Small intestine (tissue), 7 donors: ENCODE measurements at regions not wholly inside any gene's neighbourhood (a gene's known extent, or its start where the extent isn't known, plus 50 kb on each side); places are given as distances from the start of the nearest gene placed in this dataset.

Source experiments
- DNase-seq, 2 donors: peaks; one replicate each; pipeline versions ENCODE4 v3.0.0 to v3.0.0-alpha.2; 2013
- FAIRE-seq: peaks from 2 replicates; lab custom pipeline; 2012; peaks lifted over from hg19 to GRCh38; lab: Jason Lieb, UNC
- H3K27ac ChIP-seq, 3 donors: one replicate each; pipeline ENCODE4 v1.5.1; 2013; ENCODE audit warnings: low read length in 2 of 3, mild to moderate bottlenecking in 2 of 3, control low read depth in 1 of 3, inconsistent platforms in 1 of 3, low read depth in 1 of 3, moderate library complexity in 1 of 3
- H3K27me3 ChIP-seq, 3 donors: one replicate each; pipeline ENCODE4 v1.6.1; 2013; ENCODE audit warnings: low read length in 3 of 3, inconsistent platforms in 1 of 3; ENCODE audit not compliant: control insufficient read depth in 3 of 3, insufficient read depth in 3 of 3
- H3K36me3 ChIP-seq, 3 donors: one replicate each; pipeline ENCODE4 v1.6.1; 2013; ENCODE audit warnings: low read length in 3 of 3, inconsistent platforms in 1 of 3, low read depth in 1 of 3, mild to moderate bottlenecking in 1 of 3, moderate library complexity in 1 of 3; ENCODE audit not compliant: control insufficient read depth in 3 of 3, insufficient read depth in 2 of 3
- H3K4me1 ChIP-seq, 3 donors: one replicate each; pipeline ENCODE4 v1.6.1; 2013; ENCODE audit warnings: low read length in 2 of 3, inconsistent platforms in 1 of 3, low read depth in 1 of 3, mild to moderate bottlenecking in 1 of 3, moderate library complexity in 1 of 3; ENCODE audit not compliant: control insufficient read depth in 3 of 3, insufficient read depth in 2 of 3
- H3K4me3 ChIP-seq, 3 donors: one replicate each; pipeline ENCODE4 v1.5.1; 2013; ENCODE audit warnings: low read length in 3 of 3, control low read depth in 1 of 3, inconsistent platforms in 1 of 3, low read depth in 1 of 3, mild to moderate bottlenecking in 1 of 3, moderate library complexity in 1 of 3
- H3K9me3 ChIP-seq, 2 donors: one replicate each; pipeline ENCODE4 v1.6.1; 2013; ENCODE audit warnings: low read depth in 1 of 2, low read length in 1 of 2; ENCODE audit not compliant: control insufficient read depth in 2 of 2, insufficient read depth in 1 of 2
- WGBS, 3 donors: extraction: QIAGEN DNeasy Blood & Tissue Kit; methylation state at CpG; one replicate each; pipeline ENCODE4 v1.1.7; 2013; 5-methylcytosine and 5-hydroxymethylcytosine counted together
- donor health status: healthy with polysubstance abuse.
- donor health status: control.
- donor health status: control.
- donor health status: Bipolar disorder and iron deficiency.
- donor health status: healthy.

GRCh38 chr4:65265526-65265925 lies 404.8 kb downstream of the EPHA5 start:
- FAIRE-seq (no peak), DNase-seq (no peak)
- no peaks in the 10 kb centered on the region for H3K27me3 ChIP-seq
- no peak overlapping the region for H3K4me3 ChIP-seq
- no peaks in the 10 kb centered on the region for H3K4me1 ChIP-seq
- no peak overlapping the region for H3K27ac ChIP-seq
- no peaks in the 10 kb centered on the region for H3K36me3 ChIP-seq
- H3K9me3 ChIP-seq, result no peaks in the 10 kb centered on the region

- Histone ChIP-seq H3K4me3 (no peak overlapping the region), H3K27me3 (no peaks in the 10 kb centered on the region), H3K36me3 (no peaks in the 10 kb centered on the region), H3K9me3 (no peaks in the 10 kb centered on the region), H3K4me1 (no peaks in the 10 kb centered on the region), H3K27ac (no peak overlapping the region)
- DNase-seq (no peak), FAIRE-seq (no peak)
- 59 to 79% (median 66%) methylated on average over 3 of the region's 3 CpGs for WGBS, 3 donors
These were observed 411.0 kb downstream of the EPHA5 start for GRCh38 chr4:65259296-65259695.

GRCh38 chr4:65250916-65251315 lies 419.4 kb downstream of the EPHA5 start:
- FAIRE-seq (no peak), DNase-seq (no peak)
- Histone ChIP-seq H3K27ac (no peak overlapping the region), H3K36me3 (no peaks in the 10 kb centered on the region), H3K27me3 (no peaks in the 10 kb centered on the region), H3K9me3 (no peaks in the 10 kb centered on the region), H3K4me3 (no peak overlapping the region), H3K4me1 (no peaks in the 10 kb centered on the region)
- 95 to 97% (median 97%) methylated on average over 2 of the region's 2 CpGs for WGBS, 3 donors

- FAIRE-seq (no peak), DNase-seq (peak in 1 of 2 donors; percentile 66)
- Histone ChIP-seq H3K4me1 (no peaks in the 10 kb centered on the region), H3K9me3 (no peaks in the 10 kb centered on the region), H3K27ac (no peak overlapping the region), H3K4me3 (no peak overlapping the region), H3K27me3 (no peaks in the 10 kb centered on the region), H3K36me3 (no peaks in the 10 kb centered on the region)
These were observed 421.2 kb downstream of the EPHA5 start for GRCh38 chr4:65249111-65249510.

- Histone ChIP-seq H3K4me3 (no peak overlapping the region), H3K9me3 (peaks cover 2 to 3% of the 10 kb centered on the region in 2 donors), H3K27me3 (no peaks in the 10 kb centered on the region), H3K36me3 (no peaks in the 10 kb centered on the region), H3K4me1 (no peaks in the 10 kb centered on the region), H3K27ac (no peak overlapping the region)
- WGBS, 3 donors, result 86 to 92% (median 87%) methylated on average over 16 of the region's 16 CpGs
- FAIRE-seq (no peak), DNase-seq (no peak)
These were observed 428.0 kb downstream of the EPHA5 start for GRCh38 chr4:65242156-65242846.

- Histone ChIP-seq H3K27ac (no peak overlapping the region), H3K9me3 (peaks cover 2 to 3% of the 10 kb centered on the region in 2 donors), H3K36me3 (no peaks in the 10 kb centered on the region), H3K27me3 (no peaks in the 10 kb centered on the region), H3K4me1 (no peaks in the 10 kb centered on the region), H3K4me3 (no peak overlapping the region)
- DNase-seq (no peak), FAIRE-seq (no peak)
- 94 to 95% (median 94%) methylated on average over 26 of the region's 26 CpGs for WGBS, 3 donors
These were observed 428.9 kb downstream of the EPHA5 start for GRCh38 chr4:65241257-65241997.

GRCh38 chr4:65234061-65234460 lies 436.2 kb downstream of the EPHA5 start:
- H3K36me3 ChIP-seq, result no peaks in the 10 kb centered on the region
- no peak overlapping the region for H3K4me3 ChIP-seq
- no peak for FAIRE-seq
- H3K27me3 ChIP-seq, result no peaks in the 10 kb centered on the region
- H3K4me1 ChIP-seq, result no peaks in the 10 kb centered on the region
- 91 to 96% (median 94%) methylated on average over 2 of the region's 2 CpGs for WGBS, 3 donors
- H3K9me3 ChIP-seq, result no peaks in the 10 kb centered on the region
- DNase-seq, result no peak
- H3K27ac ChIP-seq, result no peak overlapping the region

GRCh38 chr4:65227628-65228027 lies 442.7 kb downstream of the EPHA5 start:
- no peak for FAIRE-seq
- Histone ChIP-seq H3K27ac (no peak overlapping the region), H3K4me3 (no peak overlapping the region), H3K27me3 (no peaks in the 10 kb centered on the region), H3K36me3 (no peaks in the 10 kb centered on the region), H3K4me1 (no peaks in the 10 kb centered on the region), H3K9me3 (no peaks in the 10 kb centered on the region)
- no peak for DNase-seq
